Neuron (in vitro differentiated cells): ENCODE measurements at regions not wholly inside any gene's neighbourhood (a gene's known extent, or its start where the extent isn't known, plus 50 kb on each side); places are given as distances from the start of the nearest gene placed in this dataset.

Source experiments
- H2AFZ ChIP-seq: one replicate; pipeline ENCODE4 v1.6.1; 2013; ENCODE audit warnings: low read depth, mild to moderate bottlenecking, inconsistent platforms, low read length, moderate library complexity
- H3K27me3 ChIP-seq: one replicate; pipeline ENCODE4 v1.6.1; 2013; ENCODE audit warnings: low read length; ENCODE audit not compliant: insufficient read depth
- H3K36me3 ChIP-seq: one replicate; pipeline ENCODE4 v1.6.1; 2013; ENCODE audit warnings: low read length; ENCODE audit not compliant: insufficient read depth
- H3K4me1 ChIP-seq: one replicate; pipeline ENCODE4 v1.6.1; 2013; ENCODE audit warnings: low read length; ENCODE audit not compliant: insufficient read depth
- H3K4me3 ChIP-seq: 2 replicates; pipeline ENCODE4 v1.5.1; 2013; ENCODE audit warnings: mild to moderate bottlenecking, low read length, moderate library complexity
- H3K9me3 ChIP-seq: one replicate; pipeline ENCODE4 v1.6.1; 2013; ENCODE audit warnings: low read length

DNA sequence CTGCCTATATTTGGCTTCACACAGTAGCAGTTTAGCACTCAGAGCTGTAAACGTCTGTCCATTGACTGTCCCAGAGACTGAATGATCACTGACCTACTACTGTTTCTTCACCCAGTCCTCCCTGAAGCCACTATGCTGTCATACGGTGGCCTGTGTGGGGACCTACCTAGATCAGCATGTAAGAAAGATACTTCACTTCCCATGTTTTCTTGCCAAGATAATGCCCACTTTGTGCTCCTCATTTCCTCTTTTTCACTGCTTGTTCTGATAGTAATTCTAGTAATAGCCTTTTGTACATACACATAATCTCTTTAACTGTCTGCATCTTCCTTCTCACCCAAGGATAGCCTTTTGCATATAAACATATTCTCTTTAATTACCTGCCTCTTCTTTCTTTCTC is 109.9 kb upstream of the TIAM2 start:
- Histone ChIP-seq H3K4me3 (no peak overlapping the region), H3K4me1 (peaks cover 5% of the 10 kb centered on the region), H3K36me3 (no peaks in the 10 kb centered on the region), H3K9me3 (peaks cover 7% of the 10 kb centered on the region), H3K27me3 (no peaks in the 10 kb centered on the region), H2AFZ (no peak overlapping the region)

DNA sequence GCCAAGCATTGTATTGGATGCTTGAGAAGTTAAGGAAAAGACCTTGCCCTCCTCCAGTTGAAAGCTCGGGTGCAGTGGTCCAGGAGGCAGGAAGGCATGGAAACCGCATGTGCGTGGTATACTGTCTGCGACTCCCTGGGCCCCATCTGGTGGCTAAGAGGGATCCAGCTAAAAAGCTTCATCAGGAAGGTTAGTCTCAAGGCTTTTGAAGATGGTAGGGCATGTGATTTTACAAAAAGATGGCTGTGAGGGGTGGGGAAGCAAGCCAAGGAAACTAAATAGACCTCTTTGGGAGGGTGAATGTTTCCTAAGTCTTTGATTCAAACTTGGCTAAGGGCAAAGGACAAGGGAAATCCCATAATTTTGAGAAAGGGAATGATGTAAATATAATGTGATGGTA is 109.1 kb upstream of the TIAM2 start:
- Histone ChIP-seq H3K4me3 (no peak overlapping the region), H2AFZ (no peak overlapping the region), H3K9me3 (peaks cover 7% of the 10 kb centered on the region), H3K36me3 (no peaks in the 10 kb centered on the region), H3K4me1 (peaks cover 5% of the 10 kb centered on the region), H3K27me3 (no peaks in the 10 kb centered on the region)

DNA sequence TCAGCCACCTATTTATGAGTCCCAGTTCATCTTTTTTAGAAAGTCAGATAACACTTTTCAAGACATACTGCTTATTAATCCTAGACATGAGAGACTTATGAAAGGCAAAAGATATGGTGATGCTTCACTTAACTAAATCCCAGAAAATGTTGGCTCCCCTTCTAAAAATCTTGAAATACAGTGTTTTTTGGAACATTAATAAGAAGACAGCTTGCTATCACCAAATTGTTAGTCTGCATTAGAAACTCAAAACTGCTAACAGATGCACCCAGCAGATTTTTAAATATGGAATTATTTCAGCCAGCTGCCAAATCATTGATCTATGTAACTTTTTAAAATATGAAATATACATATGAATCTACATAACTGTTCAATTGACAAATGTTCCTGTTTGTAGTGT is 108.6 kb upstream of the TIAM2 start:
- Histone ChIP-seq H3K27me3 (no peaks in the 10 kb centered on the region), H3K9me3 (peaks cover 7% of the 10 kb centered on the region), H3K4me3 (no peak overlapping the region), H2AFZ (no peak overlapping the region), H3K36me3 (no peaks in the 10 kb centered on the region), H3K4me1 (peaks cover 5% of the 10 kb centered on the region)

DNA sequence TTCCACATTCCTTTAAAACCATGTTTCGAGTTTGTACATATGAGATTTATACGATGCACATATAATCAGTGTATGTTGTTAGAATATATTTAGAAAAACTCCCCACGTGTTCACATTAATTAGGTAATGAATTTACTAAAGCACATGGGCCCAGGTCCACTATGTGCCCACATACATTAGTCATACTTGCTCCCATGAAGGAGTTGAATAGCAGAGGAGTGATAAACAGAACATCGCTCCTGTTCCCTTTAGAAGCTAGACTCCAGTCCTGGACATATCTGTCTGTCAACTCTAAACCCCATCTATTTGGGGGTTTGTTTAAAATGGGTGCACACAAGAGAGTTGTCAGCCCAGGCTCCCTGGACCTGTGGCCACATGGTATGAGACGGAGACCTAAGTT is 108.1 kb upstream of the TIAM2 start:
- Histone ChIP-seq H3K36me3 (no peaks in the 10 kb centered on the region), H3K27me3 (no peaks in the 10 kb centered on the region), H3K4me1 (peaks cover 5% of the 10 kb centered on the region), H2AFZ (no peak overlapping the region), H3K4me3 (no peak overlapping the region), H3K9me3 (peaks cover 7% of the 10 kb centered on the region)

DNA sequence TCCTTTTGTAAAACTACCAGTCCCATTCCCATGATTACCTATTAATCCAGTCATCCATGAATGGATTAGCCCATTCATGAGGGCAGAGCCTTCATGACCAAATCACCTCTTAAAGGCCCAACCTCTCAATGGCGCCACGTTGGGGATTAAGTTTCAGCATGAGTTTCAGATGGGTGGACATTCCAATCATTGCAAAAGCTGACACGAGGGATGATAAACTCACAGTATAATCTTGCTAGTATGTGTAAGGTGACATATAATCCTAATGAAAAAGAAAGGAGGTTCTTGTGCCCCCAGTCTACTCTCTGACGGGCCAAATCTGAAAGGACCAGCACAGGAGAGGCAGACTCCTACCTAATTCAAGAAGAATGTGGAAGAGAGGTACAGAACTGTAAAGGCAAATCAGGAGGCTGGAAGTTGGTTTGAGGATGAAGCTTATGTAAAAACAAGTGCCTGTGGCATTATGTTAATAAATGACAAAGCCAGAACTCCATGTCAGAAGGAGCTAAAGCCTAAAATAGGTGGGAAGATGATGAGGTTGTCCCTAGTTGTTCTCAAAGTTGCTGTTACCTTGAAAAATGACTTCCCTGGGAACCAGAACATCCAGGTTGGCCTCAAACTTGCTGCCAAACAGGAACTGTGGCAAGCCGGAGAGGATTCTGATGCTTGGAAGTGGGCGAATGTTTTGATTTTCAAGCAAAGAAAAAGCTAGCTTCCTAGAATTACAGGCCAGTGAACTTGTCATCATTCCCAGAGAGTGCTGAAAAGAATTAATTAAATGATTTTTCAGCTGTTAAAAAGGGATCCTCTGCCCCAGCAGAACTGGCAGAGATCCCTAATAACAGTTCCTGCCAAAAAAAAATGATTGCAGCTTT is 106.5 kb upstream of the TIAM2 start:
- H3K4me3 ChIP-seq = no peak overlapping the region
- H3K27me3 ChIP-seq = no peaks in the 10 kb centered on the region
- peaks cover 3% of the 10 kb centered on the region for H3K9me3 ChIP-seq
- no peaks in the 10 kb centered on the region for H3K36me3 ChIP-seq
- H3K4me1 ChIP-seq = peaks cover 5% of the 10 kb centered on the region
- no peak overlapping the region for H2AFZ ChIP-seq

DNA sequence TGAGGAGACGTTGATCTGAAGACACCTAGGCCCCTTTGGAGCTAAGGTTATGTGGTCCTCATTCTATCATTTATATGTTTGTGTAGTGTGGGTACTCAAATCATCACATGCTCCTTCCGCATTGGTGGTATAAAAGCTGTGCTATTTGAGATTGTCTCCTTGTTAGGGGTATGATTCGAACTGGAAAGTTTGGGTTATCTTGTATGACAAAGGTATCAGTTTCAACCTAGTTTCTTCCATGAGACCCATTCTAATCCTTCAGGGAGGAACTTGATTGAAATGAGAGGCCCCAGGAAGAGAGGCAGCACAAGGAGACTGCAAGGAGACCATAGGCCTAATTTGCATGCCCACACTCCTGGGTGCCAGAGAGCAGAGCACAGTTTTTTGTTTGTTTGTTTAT is 104.2 kb upstream of the TIAM2 start:
- H3K9me3 ChIP-seq = peaks cover 2% of the 10 kb centered on the region

DNA sequence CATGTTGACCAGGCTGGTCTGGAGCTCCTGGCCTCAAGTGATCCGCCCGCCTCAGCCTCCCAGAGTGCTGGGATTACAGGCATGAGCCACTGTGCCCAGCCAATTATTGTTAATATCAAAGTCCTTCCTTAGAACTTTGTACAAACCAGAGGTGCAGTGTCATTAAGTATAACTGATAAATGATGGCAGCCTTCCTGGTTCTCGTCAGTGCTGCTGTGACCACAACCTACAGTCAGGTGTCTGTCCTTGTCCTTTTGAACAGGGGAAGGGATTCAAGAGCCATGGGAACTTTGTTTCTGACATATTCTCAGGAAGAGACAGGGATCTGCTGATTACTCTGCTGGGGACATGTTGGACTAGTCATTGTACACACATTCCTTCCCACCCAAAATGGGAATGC is 103.2 kb upstream of the TIAM2 start:
- peaks cover 5% of the 10 kb centered on the region for H3K4me1 ChIP-seq
- H3K4me3 ChIP-seq = no peak overlapping the region
- H3K9me3 ChIP-seq = no peaks in the 10 kb centered on the region
- H3K36me3 ChIP-seq = peaks cover 2% of the 10 kb centered on the region
- H3K27me3 ChIP-seq = no peaks in the 10 kb centered on the region
- H2AFZ ChIP-seq = no peak overlapping the region

More for the DNA sequence above, 104.2 kb upstream of the TIAM2 start:
- H3K27me3 ChIP-seq = no peaks in the 10 kb centered on the region
- H3K4me3 ChIP-seq = no peak overlapping the region
- H3K4me1 ChIP-seq = peaks cover 5% of the 10 kb centered on the region
- H2AFZ ChIP-seq = no peak overlapping the region
- no peaks in the 10 kb centered on the region for H3K36me3 ChIP-seq

DNA sequence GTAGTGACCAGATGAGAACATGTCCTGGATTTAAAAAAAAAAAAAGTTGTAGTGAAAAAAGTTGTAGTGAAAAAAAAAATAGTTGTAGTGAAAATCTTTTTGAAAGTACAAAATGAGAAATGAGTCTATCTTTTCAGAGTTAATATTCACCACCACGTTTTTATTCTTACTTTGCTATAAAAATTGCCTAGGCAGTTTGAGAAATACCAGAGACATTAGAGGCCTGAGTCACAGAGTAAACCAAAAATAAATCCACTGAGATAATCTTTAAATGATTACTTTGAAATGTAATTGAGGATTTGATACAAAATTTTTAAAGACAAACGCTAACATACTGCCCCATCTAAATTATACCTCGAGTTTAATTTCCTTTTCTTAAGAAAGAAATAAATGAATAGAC is 101.2 kb upstream of the TIAM2 start:
- Histone ChIP-seq H3K27me3 (no peaks in the 10 kb centered on the region), H3K4me1 (peaks cover under 1% of the 10 kb centered on the region), H3K4me3 (no peak overlapping the region), H3K9me3 (no peaks in the 10 kb centered on the region), H3K36me3 (peaks cover 2% of the 10 kb centered on the region), H2AFZ (no peak overlapping the region)

DNA sequence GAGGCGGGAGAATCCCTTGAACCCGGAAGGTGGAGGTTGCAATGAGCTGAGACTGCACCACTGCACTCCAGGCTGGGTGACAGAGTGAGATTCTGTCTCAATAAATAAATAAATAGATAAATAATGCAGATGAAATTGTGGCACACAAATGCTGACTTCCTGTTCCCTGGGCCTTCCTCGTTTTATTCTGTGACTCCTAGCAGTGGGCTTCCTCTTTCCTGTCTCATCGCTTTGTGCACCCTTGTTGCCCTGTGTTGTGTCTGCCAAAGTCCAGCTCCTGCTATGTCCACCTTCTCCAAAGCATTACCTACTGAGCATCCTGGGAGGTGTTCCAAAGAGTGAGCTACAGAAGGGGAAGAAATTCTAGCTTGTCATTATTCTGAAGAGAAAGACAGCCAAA is 100.2 kb upstream of the TIAM2 start:
- Histone ChIP-seq H3K4me1 (peaks cover 2% of the 10 kb centered on the region), H3K27me3 (no peaks in the 10 kb centered on the region), H3K4me3 (no peak overlapping the region), H3K9me3 (no peaks in the 10 kb centered on the region), H3K36me3 (peaks cover 2% of the 10 kb centered on the region), H2AFZ (no peak overlapping the region)

DNA sequence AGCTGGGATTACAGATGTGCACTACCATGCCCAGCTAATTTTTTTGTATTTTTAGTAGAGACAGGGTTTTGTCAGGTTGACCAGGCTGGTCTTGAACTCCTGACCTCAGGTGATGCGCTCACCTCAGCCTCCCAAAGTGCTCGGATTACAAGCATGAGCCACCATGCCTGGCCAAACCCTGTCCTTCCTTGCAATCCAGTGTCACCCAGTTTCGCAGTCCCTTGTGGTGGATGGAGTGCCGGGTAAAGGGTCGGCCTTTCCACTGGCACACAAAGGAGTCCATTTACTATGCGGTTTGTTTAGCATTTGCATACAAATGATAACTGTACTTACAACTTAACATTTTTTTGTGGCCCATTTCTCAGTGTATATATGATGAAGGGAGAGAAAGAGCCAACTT is 99.3 kb upstream of the TIAM2 start:
- Histone ChIP-seq H3K27me3 (no peaks in the 10 kb centered on the region), H3K4me3 (no peak overlapping the region)

DNA sequence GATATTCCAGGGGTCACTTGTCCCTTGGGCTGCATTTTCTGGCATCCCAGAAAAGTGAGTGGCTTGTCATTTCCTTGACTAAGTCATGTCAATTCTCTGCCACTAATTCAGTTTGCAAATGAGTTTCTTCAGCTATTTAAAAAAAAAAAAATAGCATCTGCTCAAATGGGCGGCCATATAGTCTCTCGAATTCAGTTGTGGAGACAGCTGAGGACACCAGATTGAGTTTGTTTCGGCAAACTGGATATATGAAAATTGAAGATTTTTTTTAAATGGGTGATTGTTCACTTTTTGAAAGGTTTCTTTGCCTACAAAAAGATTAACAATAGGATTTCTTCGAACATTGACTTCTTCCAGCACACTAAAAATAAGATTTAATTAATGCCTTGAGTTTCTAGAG is 96.3 kb upstream of the TIAM2 start:
- Histone ChIP-seq H3K4me3 (no peak overlapping the region), H3K27me3 (no peaks in the 10 kb centered on the region), H3K36me3 (peaks cover 5% of the 10 kb centered on the region), H2AFZ (no peak overlapping the region), H3K9me3 (no peaks in the 10 kb centered on the region), H3K4me1 (peaks cover 2% of the 10 kb centered on the region)

More for the DNA sequence above, 99.3 kb upstream of the TIAM2 start:
- no peaks in the 10 kb centered on the region for H3K9me3 ChIP-seq
- H2AFZ ChIP-seq = no peak overlapping the region
- peaks cover 2% of the 10 kb centered on the region for H3K4me1 ChIP-seq
- peaks cover 5% of the 10 kb centered on the region for H3K36me3 ChIP-seq

DNA sequence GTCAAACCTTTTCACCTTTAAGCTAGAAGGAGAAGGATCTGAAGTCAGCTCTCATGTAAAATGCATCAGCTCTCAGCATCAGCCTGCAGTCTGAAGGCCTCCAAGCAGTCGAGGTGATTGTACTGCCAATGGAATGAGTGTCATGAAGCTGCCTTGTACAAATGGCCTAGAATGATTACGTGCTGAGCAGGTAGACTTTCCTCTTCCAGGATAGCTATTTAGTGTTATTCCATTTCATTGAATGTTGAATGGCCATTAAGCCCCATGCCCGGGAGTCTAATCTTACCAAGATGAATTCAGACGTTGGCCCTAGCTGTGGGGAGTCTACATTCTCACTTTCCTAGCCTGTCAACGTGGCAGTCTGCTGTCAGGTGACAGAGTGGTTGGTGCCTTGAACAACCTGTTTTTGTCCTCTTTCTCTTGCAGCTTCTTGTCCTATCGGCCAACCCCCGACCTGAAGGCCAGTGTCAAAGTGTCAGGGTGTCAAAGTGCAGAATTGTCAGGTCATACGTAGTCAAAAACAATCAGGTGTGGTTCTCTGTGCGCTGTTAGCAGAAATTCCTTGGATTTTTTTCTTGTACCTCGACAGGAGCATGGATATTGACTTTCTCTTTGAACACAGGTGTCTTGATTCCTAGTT is 95.2 kb upstream of the TIAM2 start:
- Histone ChIP-seq H2AFZ (no peak overlapping the region), H3K27me3 (no peaks in the 10 kb centered on the region), H3K36me3 (peaks cover 5% of the 10 kb centered on the region), H3K4me1 (peaks cover 2% of the 10 kb centered on the region), H3K4me3 (no peak overlapping the region), H3K9me3 (no peaks in the 10 kb centered on the region)

DNA sequence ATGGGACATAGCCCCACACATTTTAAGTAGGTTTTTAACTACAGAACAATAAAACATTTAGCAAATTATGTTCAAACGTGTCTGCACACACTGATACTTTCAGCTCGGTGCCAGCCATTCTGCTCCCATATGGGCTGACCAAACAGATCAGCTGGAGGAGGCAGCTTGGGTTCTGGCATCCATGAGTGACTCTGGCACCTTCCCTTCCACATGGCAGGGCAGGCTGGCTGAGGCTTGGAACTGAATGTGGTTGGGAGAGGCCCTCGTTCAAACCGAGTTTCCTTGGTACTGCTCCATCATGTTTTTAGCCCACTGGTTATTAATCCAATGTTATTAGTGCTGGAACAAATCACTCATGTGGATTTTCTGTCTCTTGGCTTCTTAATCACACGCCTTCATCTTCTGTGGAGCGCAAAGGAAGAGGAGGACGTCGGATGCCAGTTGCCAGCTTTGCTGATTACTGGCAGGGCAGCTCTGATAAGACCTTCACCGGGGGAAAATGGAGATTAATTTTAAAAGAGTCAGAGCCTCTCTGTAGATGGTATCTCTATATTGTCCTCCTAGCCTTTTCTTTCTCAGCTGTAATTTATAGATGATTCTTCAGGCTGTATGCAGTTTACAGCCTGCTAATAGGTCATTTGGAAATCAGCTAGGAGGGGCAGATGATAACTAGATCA is 93.1 kb upstream of the TIAM2 start:
- Histone ChIP-seq H3K27me3 (no peaks in the 10 kb centered on the region), H3K9me3 (no peaks in the 10 kb centered on the region), H3K36me3 (peaks cover 2% of the 10 kb centered on the region), H2AFZ (no peak overlapping the region), H3K4me3 (no peak overlapping the region), H3K4me1 (peaks cover 6% of the 10 kb centered on the region)
